NCI-H2107 treated with DMSO at 0.1 percent for 48 hours (cell line): ENCODE measurements at regions not wholly inside any gene's neighbourhood (a gene's known extent, or its start where the extent isn't known, plus 50 kb on each side); places are given as distances from the start of the nearest gene placed in this dataset.

Source experiments
- DNase-seq: peaks from one replicate; lab custom pipeline; 2025; ENCODE audit not compliant: unreplicated experiment; lab: John Stamatoyannopoulos, UW

DNA sequence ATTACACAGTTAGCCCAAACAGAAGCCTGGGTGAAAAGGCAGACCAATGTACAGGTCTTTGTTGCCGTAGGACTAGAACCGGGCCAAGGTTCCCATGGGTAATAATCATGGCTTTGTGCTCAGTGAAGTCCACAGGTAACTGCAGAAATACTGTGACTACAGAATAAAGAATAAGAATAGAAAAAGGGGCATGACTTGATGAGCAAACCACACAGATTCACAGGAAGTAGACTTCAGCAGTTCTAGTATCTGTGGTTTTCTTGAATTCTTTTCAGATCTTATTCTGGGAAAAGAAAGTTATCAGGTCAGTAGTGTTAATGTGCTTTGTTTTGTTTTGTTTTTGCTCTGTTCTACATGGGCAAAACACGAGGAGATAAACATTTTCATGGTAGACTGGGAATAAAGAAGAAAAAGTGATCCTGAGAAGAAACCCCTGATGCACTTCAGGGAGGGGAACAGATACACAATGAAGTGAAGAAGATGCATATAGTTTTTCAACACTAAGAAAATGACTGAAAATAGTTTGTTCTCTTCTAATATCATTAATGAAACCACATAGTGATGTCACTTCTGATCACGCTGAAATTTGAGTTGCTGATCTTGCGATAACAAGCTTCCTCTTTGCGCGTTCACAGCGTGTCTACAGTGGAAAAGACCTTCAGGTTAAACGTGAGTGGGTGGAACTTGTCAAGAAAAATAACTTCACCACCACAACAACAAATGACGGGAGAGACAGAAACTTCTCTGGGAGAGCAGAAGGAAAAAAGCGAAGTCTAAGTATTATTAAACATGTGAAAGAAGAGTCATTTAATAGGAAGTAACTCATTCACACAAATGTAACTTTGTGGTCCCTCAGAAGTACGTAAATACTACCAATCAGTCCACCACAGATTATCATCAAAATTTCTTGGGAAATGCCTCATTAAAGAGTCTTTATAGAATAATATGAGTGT is 315.8 kb upstream of the SATB1 start:
- no peak for DNase-seq

DNA sequence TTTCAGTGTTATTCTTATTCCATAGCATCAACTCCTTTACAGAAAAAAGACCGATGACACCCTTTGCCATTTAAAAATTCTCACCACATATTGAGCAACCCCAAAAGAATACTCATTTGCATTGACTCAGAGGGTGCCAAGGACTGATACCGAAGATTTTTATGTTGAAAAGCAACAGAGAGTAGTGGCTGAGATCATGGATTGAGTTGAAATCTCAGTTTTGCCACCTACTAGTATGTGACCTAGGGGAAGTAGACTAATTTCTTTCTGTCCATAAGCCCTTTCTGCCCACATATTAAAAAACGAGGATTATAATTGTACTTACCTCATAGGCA is 313.9 kb upstream of the SATB1 start:
- DNase-seq, result no peak

DNA sequence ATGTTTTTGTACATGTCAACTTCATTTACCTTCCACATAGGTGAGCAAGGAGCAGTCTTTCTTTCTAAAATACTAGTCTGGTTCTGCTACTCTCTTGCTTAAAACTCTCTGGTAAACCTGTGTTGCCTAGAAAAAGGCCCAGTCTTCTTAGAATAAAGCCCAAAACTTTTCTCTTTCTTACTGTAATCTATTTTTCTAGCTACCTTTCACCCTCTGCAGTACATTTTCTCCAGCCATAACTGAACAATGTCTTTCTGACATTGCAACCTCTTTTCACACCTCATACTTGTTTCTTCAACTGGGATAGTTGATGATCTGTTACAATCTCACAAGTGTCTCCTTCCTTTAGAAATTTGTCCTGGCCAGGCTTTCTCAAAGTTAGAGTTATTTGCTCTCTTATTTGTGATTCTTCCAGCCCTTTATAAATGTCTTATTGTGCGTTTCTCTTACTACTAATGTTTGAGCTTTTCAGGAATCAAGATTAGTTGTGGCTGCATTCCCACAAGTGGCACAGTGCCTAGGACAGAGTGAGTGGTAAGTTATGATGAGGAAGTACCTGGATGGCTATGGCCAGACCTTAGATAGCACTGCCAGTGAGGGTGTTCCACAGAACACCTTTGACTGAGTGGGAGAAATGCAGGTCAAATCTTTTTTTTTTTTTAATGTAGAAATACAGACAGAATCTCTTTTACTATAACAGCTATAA is 313.4 kb upstream of the SATB1 start:
- no peak for DNase-seq

DNA sequence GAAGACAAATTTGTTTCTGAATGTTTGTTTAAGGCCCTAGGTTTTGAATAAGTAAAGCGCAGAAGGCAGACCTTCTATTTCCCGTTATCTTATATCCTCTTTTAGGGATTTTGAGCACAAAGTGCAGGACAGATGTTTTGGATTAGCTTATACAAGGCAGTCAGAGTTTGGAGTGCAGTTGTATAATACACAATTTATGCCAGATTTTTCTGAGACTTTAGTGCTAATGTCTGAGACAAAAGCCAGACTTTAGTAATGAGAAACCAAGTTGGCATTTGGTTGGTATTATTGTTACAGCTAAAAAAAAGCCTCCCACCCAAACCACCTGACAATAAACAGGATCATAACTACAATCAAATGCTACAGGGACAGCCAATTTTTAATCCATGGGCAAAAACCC is 309.9 kb upstream of the SATB1 start:
- DNase-seq, result no peak

DNA sequence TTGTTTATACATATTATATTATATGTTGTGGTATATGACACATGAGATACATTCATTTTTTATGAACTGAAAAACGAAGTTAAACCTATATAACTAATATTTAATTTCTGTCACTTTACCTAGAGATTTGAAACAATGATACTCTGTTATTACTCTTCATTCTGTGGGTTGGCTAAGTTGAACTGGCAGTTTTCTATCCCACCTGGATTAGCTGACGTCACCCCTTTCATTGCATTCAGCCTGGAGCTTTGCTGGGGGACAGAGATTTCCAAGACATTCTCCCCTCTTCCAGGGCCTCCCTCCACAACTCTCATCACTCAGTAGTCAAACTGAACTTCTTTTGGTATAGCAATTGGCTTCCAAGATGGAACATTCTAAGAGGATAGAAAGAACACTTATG is 309.2 kb upstream of the SATB1 start:
- no peak for DNase-seq

DNA sequence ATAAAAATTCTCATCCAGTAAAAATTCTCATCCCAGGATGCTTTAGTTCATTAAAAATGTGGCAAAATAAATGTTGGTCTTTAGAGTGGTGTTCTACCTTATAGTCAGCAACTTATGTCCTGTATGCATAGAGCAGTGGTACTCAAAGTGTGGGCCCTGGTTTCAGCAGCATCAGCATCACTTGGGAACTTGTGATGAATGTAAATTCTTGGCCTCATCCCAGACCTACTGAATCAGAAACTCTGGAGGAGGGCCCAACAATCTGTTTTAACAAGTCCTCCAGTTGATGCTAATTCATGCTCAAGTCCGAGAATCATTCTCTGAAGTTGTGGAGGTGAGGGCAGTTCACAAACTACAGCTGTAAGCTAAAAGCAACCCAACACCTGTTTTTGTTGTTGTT is 307.3 kb upstream of the SATB1 start:
- no peak for DNase-seq

DNA sequence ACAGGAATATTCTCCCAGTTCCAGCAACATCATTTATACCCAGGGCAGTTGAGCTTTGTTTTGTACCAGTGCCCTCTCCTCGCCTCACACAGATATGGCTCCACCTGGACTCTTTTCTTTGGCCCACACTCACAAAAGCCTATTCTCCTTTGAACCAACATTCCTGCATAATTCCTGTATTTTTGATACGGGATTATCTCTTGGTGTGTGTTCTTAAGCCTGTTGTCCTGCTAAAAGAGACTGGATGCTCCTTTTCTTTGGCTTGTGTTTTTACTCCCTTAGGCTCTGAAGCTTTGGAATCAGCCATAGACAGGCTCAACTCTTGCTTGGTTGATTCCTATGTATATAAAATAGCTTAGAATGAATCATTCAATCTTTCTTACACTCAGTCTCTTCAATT is 305.4 kb upstream of the SATB1 start:
- DNase-seq, result no peak

DNA sequence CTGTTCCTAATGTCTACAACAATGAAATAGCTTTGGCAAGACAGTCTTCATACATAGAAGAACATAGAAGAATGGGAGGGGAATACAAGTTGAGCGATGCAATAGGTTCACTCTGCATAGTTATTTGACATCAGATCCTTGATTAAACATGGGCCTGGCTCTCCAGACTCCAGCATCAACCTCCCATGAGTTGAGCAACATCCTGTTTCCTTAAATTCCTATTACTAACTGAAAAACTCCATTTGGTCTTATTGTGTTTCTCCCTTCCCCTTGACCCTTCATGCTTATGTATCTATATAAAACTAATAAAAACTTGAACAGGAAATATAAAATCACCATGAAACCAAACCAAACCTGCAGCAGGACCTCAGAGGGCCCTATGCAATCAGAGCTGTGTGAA is 304.5 kb upstream of the SATB1 start:
- DNase-seq, result no peak

DNA sequence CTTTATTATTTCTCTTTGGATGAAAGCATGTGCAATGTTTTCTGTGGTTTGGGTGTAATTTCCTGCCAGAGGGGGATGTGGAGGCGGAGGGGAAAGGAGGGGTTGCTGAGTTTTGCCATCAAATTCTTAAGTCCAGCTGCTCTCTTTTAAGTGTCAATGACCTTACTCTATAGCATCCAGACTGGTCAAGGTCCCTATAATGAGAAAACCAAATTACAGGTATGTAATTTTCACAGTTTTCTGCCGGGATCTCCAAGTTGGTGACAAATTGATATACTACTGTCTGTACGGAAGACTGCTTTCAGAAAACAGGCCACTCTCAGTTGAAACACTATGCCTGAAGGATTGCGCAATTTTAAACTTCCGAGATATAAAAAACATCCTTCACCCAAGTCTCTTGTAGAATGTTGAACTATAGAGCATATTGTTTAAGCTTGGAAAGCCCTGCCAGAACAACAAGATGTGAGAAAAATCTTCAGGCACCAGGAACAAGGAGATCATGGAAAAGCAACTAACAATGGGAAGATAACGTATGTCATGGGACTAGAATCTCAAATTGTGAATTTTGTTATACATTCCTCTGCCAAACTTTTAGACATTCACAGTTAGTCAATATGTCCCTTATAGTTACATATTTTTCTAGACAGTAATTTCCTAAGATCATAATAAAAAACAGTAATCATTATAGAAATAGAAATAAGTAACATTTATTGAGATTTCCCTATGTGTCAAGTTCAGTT is 300.7 kb upstream of the SATB1 start:
- DNase-seq, result no peak

DNA sequence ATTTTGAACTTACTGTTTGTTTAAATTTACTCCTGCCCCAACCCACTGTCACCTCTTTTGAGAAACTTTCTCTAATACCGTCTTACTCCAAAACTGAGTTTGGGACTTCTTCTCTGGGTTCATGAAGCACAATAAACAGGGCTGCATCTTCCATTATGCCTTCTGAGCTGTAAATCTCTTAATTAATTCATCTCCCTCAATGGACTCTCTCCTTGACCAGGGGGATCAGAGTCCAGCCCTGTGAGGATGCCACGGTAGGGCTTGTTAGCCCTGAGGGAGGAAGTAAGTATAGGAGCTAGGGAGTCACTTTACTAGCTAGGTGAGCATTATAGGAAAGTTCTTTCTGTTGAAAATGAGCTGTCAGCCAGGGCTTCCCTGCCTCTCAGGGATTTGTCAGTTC is 299.3 kb upstream of the SATB1 start:
- DNase-seq, result no peak

DNA sequence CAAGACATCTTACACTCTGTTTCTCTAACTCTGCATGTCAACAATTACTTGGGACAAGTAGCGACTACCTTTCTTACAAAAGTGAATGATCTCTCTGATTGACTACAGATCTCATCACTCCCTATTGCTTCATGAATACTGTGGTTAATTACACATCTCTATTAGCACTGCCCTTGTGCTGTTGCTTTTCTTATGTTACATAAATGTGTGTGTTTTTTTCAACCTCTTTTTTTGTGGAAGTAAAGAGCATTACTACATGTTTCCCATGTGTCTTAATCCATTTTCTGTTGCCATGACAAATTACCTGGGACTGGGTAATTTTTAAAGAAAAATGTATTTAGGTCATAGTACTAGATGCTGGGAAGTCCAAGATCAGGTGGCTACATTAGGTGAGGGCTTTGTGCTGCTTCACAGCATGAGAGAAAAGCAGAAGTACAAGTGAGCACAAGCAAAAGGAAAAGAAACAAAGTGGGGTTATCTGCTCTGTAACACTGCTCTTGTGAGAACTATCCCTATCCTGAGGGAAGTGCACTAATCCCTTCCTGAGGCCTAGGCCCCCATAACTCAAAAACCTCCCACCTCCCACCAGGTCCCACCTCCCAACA is 298.2 kb upstream of the SATB1 start:
- no peak for DNase-seq

DNA sequence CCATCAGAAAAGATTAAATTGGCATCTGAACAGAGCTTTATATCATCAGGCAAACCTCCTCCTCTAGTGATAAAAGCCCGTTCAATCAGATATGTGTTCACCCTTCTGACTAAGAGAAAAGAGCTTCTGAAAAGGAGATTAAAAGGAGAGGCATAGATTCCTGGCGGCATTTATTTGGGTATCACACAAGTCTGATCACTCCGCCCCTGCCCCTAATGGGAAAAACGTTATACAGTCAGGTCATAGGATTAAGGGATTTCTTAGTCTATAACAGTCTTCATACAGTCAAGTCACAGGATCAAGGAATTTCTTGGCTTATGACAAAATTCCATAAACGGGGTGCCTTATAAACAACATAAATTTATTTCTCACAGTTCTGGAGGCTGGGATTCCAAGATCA is 295.4 kb upstream of the SATB1 start:
- DNase-seq, result no peak

DNA sequence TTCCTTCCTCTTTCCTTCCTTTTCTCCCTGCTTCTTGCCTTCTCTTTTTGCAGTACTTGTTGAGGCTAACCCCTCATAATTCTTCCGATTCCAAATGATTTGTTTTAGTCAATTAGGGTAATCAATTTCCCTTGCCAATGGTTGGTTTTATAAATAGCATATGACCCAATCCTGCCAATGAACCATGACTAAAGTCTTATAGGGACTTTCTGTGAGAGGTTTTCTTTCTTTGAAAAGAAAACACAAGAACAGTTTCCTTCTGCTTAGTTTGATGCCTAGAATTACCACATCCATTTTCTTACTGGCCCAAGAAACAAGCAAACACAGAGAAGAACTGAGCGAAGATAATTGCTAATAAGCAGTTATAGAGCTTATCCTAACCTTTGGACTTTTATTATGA is 292.5 kb upstream of the SATB1 start:
- no peak for DNase-seq

DNA sequence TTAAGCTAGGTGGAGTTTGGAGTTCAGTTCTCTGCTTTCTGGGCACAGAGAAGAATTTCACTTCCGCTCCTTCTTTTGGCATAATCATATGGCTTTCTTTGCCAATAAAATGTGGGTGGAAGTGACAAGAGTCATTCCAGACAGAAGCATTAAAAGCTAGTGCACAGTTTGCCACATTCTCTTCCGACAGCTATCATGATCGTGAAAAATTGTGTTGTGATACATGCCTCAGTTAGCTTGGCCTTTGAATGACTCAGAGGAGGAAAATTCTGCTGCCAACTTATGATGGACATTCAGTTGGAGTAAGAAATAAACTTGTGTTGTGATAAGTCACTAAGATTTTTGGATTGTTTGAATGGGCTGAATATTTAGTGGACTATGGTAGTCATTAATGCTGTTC is 291.7 kb upstream of the SATB1 start:
- DNase-seq, result no peak

DNA sequence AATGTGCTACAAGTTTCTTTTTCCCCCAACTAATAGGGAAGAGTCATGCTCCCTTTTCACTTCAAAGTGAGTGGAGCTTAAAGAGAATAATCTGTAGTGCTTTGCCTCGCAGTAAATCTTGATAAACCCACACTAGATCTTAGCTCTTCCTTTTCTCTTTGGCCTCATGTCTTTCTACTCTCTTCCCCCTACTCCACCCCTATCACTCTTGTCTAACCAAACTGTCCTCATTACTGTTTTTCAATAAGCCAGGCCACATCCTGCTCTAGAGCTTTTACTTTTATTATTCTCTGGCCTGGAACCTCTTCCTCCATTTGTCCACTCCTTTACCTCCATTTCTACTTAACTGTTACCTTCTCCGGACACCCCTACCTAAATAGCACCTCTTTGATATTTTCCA is 291.0 kb upstream of the SATB1 start:
- no peak for DNase-seq

DNA sequence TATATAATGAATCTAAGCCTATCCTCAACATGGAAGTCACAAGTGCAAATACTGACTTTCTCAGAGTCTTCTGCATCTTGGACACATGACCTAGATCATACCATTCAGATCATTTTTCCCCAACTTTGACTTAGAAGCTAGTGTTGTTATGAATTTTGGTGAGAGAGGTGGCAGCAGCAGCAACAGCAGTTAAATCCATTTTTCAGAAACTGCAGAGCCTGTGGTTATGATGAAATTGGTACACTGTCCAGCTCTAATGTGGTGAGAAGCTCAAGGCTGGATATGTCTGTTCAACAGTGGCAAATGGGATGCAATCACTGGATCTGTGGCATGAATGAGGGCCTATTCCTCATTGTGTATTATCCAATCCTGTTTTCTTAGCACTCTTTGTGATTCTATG is 290.1 kb upstream of the SATB1 start:
- no peak for DNase-seq

DNA sequence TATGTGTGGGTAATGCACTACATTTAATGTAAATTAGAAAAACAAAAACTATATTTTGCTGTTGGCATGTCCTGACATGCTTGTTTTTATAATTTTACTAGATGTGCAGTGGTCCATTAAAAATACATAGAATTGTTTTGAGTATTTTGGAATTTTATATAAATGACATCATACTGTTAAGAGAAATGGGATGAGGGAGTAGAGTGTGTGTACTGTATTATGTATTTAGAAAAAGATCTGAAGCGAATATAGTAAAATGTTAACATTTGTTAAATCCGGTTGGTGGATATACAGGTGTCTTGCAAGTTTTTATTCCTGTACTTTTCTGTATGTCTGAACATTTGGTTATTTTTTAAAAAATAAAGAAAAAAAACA is 288.4 kb upstream of the SATB1 start:
- no peak for DNase-seq

DNA sequence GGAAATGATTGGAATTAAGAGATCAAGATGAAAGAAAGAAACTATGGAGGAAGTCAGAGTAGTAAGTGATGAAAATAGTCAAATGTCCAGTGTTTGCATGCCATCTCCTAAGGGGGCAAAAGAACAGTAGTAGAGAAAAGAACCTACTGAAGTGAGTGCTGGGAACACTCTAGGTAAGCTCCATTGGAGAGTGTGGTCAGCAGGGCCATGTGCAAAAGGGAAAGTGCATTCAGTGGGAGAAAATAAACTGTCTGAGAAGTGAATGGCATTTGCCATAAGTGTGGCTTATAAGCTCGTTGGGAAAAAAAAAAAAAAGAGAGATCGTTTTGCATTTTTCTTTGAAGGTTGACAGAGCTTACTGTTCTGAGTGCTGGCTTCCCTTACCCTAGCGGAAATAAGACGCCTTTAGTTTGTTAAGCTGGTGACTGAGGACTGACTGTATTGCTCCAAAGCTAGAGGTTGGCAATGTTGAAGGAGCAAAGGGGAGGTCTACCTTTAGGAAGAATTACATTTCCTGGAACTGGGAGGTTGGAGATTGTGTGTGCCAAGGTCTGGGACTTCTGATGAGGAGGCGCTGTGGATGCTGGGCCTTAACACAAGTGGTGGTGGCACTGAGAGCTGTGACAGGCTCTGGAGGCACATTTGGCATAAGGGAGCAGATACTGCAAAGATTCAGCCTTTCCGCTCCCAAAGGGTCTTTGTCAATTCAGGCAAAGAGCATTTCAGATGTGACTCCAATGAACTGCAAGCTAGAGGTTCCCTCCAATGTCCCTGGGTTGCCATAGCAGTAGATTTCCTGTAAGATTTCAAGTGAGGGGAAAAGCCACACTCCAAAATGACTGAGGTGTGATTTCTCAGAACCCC is 287.8 kb upstream of the SATB1 start:
- no peak for DNase-seq

DNA sequence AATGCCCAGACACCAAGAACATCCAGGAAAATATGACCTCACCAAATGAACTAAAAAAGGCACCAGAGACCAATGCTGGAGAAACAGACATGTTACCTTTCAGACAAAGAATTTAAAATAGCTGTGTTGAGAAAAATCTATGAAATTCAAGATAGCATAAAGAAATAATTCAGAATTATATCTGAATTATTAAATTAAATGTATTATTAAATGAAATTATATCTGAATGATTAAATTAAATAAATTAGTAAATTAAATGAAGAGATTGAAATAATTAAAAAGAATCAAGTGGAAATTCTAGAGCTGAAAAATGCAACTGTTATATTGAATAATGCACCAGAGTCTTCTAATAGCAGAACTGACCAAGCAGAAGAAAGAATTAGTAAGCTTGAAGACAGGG is 279.2 kb upstream of the SATB1 start:
- no peak for DNase-seq

DNA sequence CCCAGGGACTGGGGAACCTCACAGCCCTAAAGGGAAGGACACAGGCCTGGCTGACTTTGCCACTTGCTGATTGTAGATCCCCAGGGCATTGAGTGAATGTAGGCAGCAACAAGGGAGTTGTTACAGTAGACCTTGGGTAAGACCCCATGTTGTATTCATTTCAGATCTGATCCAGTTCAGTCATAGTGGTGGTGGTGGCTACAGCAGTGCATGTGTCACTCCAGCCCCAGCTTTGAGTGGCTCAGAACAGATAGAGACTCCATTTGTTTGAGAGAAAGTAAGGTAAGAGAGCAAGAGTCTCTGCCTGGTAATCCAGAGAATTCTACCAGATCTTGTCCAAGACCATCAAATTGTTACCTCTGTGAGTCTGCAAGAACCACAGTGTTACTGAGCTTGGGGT is 278.7 kb upstream of the SATB1 start:
- DNase-seq, result no peak
